ENCODE measurements at regions not wholly inside any gene's neighbourhood (a gene's known extent, or its start where the extent isn't known, plus 50 kb on each side); places are given as distances from the start of the nearest gene placed in this dataset.
A peak's percentile ranks its signal among the peaks of the same experiment; 100 is the strongest.

DNA sequence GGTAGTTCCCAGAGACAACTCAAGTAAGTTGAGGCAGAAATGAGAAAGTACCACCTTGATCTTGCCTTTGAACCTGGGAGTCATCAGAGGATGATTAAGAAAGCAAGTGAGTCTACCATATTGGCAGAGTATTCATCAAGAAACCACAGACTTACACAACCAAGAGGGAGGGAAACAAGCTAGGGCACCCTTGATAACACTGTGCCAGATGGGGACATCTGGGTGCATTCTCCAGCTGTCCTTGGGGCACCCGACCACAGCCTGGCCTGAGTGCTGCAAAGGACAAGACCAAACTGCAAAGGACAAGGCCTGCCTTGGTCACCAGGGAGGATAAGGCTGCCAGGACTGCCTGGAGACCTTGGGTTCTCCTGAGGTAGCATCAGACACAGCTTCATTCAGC, 553.6 kb downstream of the EPHB1 start:
- DNase-seq (ENCODE audit: extremely low spot score, unreplicated experiment) = no peak
- no peaks in the 10 kb centered on the region for H3K4me1 Mint-ChIP-seq (ENCODE audit: unreplicated experiment)
- H3K9me3 Mint-ChIP-seq (ENCODE audit: unreplicated experiment) = no peaks in the 10 kb centered on the region
- H3K27ac Mint-ChIP-seq (ENCODE audit: unreplicated experiment) = no peak overlapping the region
- no peak overlapping the region for H3K4me3 Mint-ChIP-seq (ENCODE audit: unreplicated experiment)
- TF ChIP-seq, protein P1, sequence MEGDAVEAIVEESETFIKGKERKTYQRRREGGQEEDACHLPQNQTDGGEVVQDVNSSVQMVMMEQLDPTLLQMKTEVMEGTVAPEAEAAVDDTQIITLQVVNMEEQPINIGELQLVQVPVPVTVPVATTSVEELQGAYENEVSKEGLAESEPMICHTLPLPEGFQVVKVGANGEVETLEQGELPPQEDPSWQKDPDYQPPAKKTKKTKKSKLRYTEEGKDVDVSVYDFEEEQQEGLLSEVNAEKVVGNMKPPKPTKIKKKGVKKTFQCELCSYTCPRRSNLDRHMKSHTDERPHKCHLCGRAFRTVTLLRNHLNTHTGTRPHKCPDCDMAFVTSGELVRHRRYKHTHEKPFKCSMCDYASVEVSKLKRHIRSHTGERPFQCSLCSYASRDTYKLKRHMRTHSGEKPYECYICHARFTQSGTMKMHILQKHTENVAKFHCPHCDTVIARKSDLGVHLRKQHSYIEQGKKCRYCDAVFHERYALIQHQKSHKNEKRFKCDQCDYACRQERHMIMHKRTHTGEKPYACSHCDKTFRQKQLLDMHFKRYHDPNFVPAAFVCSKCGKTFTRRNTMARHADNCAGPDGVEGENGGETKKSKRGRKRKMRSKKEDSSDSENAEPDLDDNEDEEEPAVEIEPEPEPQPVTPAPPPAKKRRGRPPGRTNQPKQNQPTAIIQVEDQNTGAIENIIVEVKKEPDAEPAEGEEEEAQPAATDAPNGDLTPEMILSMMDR (IDR thresholded peaks at IDR 0.05) = no peak
- no peaks in the 10 kb centered on the region for H3K36me3 Mint-ChIP-seq (ENCODE audit: unreplicated experiment)
- H3K27me3 Mint-ChIP-seq (ENCODE audit: unreplicated experiment) = no peaks in the 10 kb centered on the region

DNA sequence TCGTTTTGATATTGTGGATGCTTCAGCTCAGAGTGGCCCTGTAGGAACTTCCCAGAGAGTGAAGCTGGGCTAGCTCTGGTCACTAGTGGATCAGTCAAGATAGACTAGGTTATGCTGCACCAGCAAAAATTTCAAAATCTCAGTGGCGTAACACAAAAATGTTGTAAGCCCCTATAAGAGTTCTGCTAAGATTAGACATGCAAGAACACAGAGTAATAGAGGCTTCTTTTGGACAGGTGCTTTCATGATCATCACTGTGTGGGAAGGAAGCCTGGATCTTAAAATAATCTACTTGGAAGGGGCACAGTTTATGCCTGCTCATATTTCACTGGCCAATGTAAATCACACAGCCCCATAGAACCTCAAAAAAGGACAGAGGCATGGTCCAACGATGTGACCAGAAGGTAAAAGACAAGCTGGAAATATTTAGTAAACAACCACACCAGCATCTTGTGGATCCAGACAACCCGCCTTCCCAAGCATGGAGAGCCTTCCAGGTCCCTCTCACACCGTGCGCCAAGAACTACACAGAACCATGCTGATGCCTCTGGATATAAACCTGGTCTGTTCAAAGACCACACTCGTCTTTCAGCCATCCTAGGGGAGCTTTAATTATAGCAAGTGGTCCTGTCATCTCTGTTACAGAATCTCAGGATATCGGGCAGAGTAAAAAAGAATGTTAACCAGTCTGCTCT, 554.3 kb downstream of the EPHB1 start:
- H3K27ac Mint-ChIP-seq (ENCODE audit: unreplicated experiment) = no peak overlapping the region
- TF ChIP-seq, protein P1 (IDR thresholded peaks at IDR 0.05) = no peak
- no peak overlapping the region for H3K4me3 Mint-ChIP-seq (ENCODE audit: unreplicated experiment)
- H3K9me3 Mint-ChIP-seq (ENCODE audit: unreplicated experiment) = peaks cover 7% of the 10 kb centered on the region
- H3K27me3 Mint-ChIP-seq (ENCODE audit: unreplicated experiment) = no peaks in the 10 kb centered on the region
- H3K4me1 Mint-ChIP-seq (ENCODE audit: unreplicated experiment) = no peaks in the 10 kb centered on the region
- no peak for DNase-seq (ENCODE audit: extremely low spot score, unreplicated experiment)
- H3K36me3 Mint-ChIP-seq (ENCODE audit: unreplicated experiment) = no peaks in the 10 kb centered on the region

- Mint-ChIP-seq H3K4me3 (ENCODE audit: unreplicated experiment) (no peak overlapping the region), H3K4me1 (ENCODE audit: unreplicated experiment) (no peaks in the 10 kb centered on the region), H3K9me3 (ENCODE audit: unreplicated experiment) (peaks cover 7% of the 10 kb centered on the region), H3K36me3 (ENCODE audit: unreplicated experiment) (no peaks in the 10 kb centered on the region), H3K27ac (ENCODE audit: unreplicated experiment) (no peak overlapping the region), H3K27me3 (ENCODE audit: unreplicated experiment) (no peaks in the 10 kb centered on the region)
- TF ChIP-seq, protein P1 (IDR thresholded peaks at IDR 0.05) = no peak
- no peak for DNase-seq (ENCODE audit: extremely low spot score, unreplicated experiment)
Measured at GRCh38 chr3:135352213-135352612, 557.2 kb downstream of the EPHB1 start.

DNA sequence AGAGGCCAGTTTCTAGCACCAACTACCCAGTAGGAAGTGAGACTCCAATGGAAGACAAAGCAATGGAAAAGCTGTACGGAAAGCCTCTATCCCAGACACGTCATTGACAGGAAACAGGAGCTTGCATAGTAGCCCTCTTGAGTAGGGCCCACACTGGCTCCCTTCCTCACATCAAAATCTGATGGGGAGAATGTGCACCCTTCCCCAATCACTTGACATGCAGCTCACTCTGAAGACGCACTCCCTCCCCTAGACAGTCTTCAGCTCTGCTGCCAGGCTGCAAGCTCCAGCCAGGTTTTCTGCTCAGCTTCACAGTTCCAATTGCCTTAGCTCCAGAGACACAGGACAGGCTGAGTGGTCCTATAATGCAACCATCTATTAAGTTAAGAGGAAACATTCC, 567.8 kb downstream of the EPHB1 start:
- TF ChIP-seq, protein P1 (IDR thresholded peaks at IDR 0.05) = no peak
- Mint-ChIP-seq H3K4me1 (ENCODE audit: unreplicated experiment) (no peaks in the 10 kb centered on the region), H3K9me3 (ENCODE audit: unreplicated experiment) (no peaks in the 10 kb centered on the region), H3K36me3 (ENCODE audit: unreplicated experiment) (no peaks in the 10 kb centered on the region), H3K27ac (ENCODE audit: unreplicated experiment) (no peak overlapping the region), H3K27me3 (ENCODE audit: unreplicated experiment) (no peaks in the 10 kb centered on the region), H3K4me3 (ENCODE audit: unreplicated experiment) (no peak overlapping the region)
- peak; percentile 62 for DNase-seq (ENCODE audit: extremely low spot score, unreplicated experiment)

DNA sequence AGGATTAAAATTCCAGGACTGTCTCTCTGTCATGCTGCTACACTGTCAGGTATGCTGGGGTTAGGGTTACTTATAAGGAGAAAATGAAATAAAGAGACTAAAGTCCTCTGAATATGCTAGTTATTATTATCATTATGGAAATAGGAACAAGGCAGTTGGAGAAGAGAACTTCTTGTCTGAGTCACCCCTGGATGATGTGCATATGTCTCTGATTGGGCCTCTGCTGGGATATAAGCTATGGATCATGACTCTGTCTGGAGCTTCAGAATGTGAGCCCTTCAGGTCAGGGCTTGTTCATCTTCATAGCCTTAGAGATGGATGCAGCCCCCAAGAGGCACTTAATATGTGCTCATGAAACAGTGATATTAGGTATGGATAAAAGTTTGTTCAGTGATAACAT, 569.6 kb downstream of the EPHB1 start:
- Mint-ChIP-seq H3K27me3 (ENCODE audit: unreplicated experiment) (no peaks in the 10 kb centered on the region), H3K4me1 (ENCODE audit: unreplicated experiment) (no peaks in the 10 kb centered on the region), H3K36me3 (ENCODE audit: unreplicated experiment) (no peaks in the 10 kb centered on the region), H3K4me3 (ENCODE audit: unreplicated experiment) (no peak overlapping the region), H3K9me3 (ENCODE audit: unreplicated experiment) (no peaks in the 10 kb centered on the region), H3K27ac (ENCODE audit: unreplicated experiment) (no peak overlapping the region)
- DNase-seq (ENCODE audit: extremely low spot score, unreplicated experiment) = peak; percentile 15
- TF ChIP-seq, protein P1 (IDR thresholded peaks at IDR 0.05) = no peak

All from osteocyte (in vitro differentiated cells).